IMR-90 (cell line): ENCODE measurements at regions not wholly inside any gene's neighbourhood (a gene's known extent, or its start where the extent isn't known, plus 50 kb on each side); places are given as distances from the start of the nearest gene placed in this dataset.

Experiments used
- ATAC-seq: fragments of 200-7000 bp; cut with Tn5 transposase; 2 replicates; pipeline ENCODE4 v1.9.1; 2020; ENCODE audit warnings: low read depth, mild to moderate bottlenecking, moderate library complexity
- BruUV-seq: library from RNA; stranded (reverse); fragments of 400-500 nt; replicated peaks from 2 replicates; lab custom pipeline; 2021; lab: Mats Ljungman, UMichigan
- CTCF ChIA-PET: fragments of 300-600 bp; formaldehyde crosslinking; extraction: SDS; loops from one replicate; lab custom pipeline; 2021; ENCODE audit warnings: antibody characterized with exemption; lab: Yijun Ruan, JAX
- POLR2A ChIA-PET: fragments of 300-600 bp; sonication (Branson Sonifier 250); formaldehyde crosslinking; loops from one replicate; lab custom pipeline; 2022; ENCODE audit warnings: antibody characterized with exemption; ENCODE audit not compliant: unreplicated experiment; lab: Charles Lee
- DNase-seq: peaks from one replicate; pipeline ENCODE4 v3.0.0; 2013
- H2AFZ ChIP-seq: replicated peaks from 2 replicates; pipeline ENCODE3; 2013; ENCODE audit warnings: low read length, mild to moderate bottlenecking; ENCODE audit not compliant: poor library complexity
- H2AK5ac ChIP-seq: 2 replicates; pipeline ENCODE4 v1.6.1; 2013; ENCODE audit warnings: low read depth, low read length, inconsistent platforms
- H2AK9ac ChIP-seq: replicated peaks from 2 replicates; pipeline ENCODE3; 2013; ENCODE audit warnings: mild to moderate bottlenecking, low read depth, low read length, moderate library complexity; ENCODE audit not compliant: poor library complexity
- H2BK120ac ChIP-seq: 2 replicates; pipeline ENCODE4 v1.6.1; 2013; ENCODE audit warnings: low read depth, low read length, inconsistent platforms
- H2BK15ac ChIP-seq: 3 replicates; pipeline ENCODE4 v1.6.1; 2013; ENCODE audit warnings: low read depth, low read length, inconsistent platforms
- H2BK20ac ChIP-seq: 2 replicates; pipeline ENCODE4 v1.6.1; 2013; ENCODE audit warnings: low read depth, mild to moderate bottlenecking, inconsistent platforms, low read length, moderate library complexity
- H2BK5ac ChIP-seq: 2 replicates; pipeline ENCODE4 v1.6.1; 2013; ENCODE audit warnings: mild to moderate bottlenecking, low read depth, low read length, inconsistent platforms; ENCODE audit not compliant: poor library complexity, severe bottlenecking
- H3K14ac ChIP-seq: replicated peaks from 2 replicates; pipeline ENCODE4 v1.6.1; 2013; ENCODE audit warnings: low read depth, low read length, inconsistent platforms
- H3K18ac ChIP-seq: 2 replicates; pipeline ENCODE4 v1.6.1; 2013; ENCODE audit warnings: low read depth, low read length, control low read depth
- H3K23ac ChIP-seq: 2 replicates; pipeline ENCODE4 v1.6.1; 2013; ENCODE audit warnings: low read depth, low read length, inconsistent platforms
- H3K27ac ChIP-seq: 2 replicates; pipeline ENCODE4 v1.5.1; 2013; ENCODE audit warnings: mild to moderate bottlenecking, control low read depth, low read length; ENCODE audit not compliant: insufficient read depth
- H3K27me3 ChIP-seq: 2 replicates; pipeline ENCODE4 v1.6.1; 2013; ENCODE audit warnings: low read length; ENCODE audit not compliant: control insufficient read depth, insufficient read depth
- H3K36me3 ChIP-seq: 2 replicates; pipeline ENCODE4 v1.6.1; 2013; ENCODE audit warnings: low read length, mixed read lengths; ENCODE audit not compliant: control insufficient read depth, insufficient read depth
- H3K4ac ChIP-seq: 2 replicates; pipeline ENCODE4 v1.6.1; 2013; ENCODE audit warnings: low read depth, low read length, inconsistent platforms
- H3K4me1 ChIP-seq: 2 replicates; pipeline ENCODE4 v1.6.1; 2013; ENCODE audit warnings: low read length, mixed read lengths; ENCODE audit not compliant: control insufficient read depth, insufficient read depth
- H3K4me2 ChIP-seq: 2 replicates; pipeline ENCODE4 v1.6.1; 2013; ENCODE audit warnings: low read depth, mild to moderate bottlenecking, control low read depth, low read length, moderate library complexity
- H3K4me3 ChIP-seq: 2 replicates; pipeline ENCODE4 v1.5.1; 2013; ENCODE audit warnings: low read depth, mild to moderate bottlenecking, control low read depth, low read length, moderate library complexity; ENCODE audit not compliant: insufficient read depth
- H3K56ac ChIP-seq: 2 replicates; pipeline ENCODE4 v1.6.1; 2013; ENCODE audit warnings: low read length, inconsistent platforms; ENCODE audit not compliant: insufficient read depth; ENCODE audit errors: extremely low read depth
- H3K79me1 ChIP-seq, 2 experiments: 2 replicates each; pipeline ENCODE4 v1.6.1; 2013; ENCODE audit warnings: low read length in 2 of 2, inconsistent platforms in 1 of 2, low read depth in 1 of 2
- H3K9ac ChIP-seq: 2 replicates; pipeline ENCODE4 v1.6.1; 2013; ENCODE audit warnings: low read depth, low read length, control low read depth
- H3K9me1 ChIP-seq: 2 replicates; pipeline ENCODE4 v1.6.1; 2013; ENCODE audit warnings: low read length, inconsistent platforms; ENCODE audit not compliant: insufficient read depth
- H3K9me3 ChIP-seq: 2 replicates; pipeline ENCODE4 v1.6.1; 2013; ENCODE audit warnings: low read length; ENCODE audit not compliant: control insufficient read depth, insufficient read depth
- H4K20me1 ChIP-seq: 2 replicates; pipeline ENCODE4 v1.6.1; 2013; ENCODE audit warnings: low read length, inconsistent platforms; ENCODE audit not compliant: insufficient read depth
- H4K5ac ChIP-seq: 2 replicates; pipeline ENCODE4 v1.6.1; 2013; ENCODE audit warnings: mild to moderate bottlenecking, low read depth, low read length, control low read depth
- H4K8ac ChIP-seq, 2 experiments: 2 replicates each; pipeline ENCODE4 v1.6.1; 2013; ENCODE audit warnings: low read depth in 2 of 2, low read length in 2 of 2, control low read depth in 1 of 2, inconsistent platforms in 1 of 2
- H4K91ac ChIP-seq: 2 replicates; pipeline ENCODE4 v1.6.1; 2013; ENCODE audit warnings: low read depth, low read length, inconsistent platforms; ENCODE audit not compliant: insufficient read depth
- BHLHE40 ChIP-seq: fragments of 150-350 bp; IDR thresholded peaks from 2 replicates; pipeline ENCODE4 v1.6.1; 2016; ENCODE audit warnings: mild to moderate bottlenecking, low read depth, low read length
- CEBPB ChIP-seq: IDR thresholded peaks from 2 replicates; pipeline ENCODE4 v1.6.1; 2012; ENCODE audit warnings: low read depth, low read length, improper control_type of control experiment
- CHD1 ChIP-seq: IDR thresholded peaks from 2 replicates; pipeline ENCODE4 v1.6.1; 2012; ENCODE audit warnings: low read depth, low read length, improper control_type of control experiment
- CTCF ChIP-seq: conservative IDR thresholded peaks from 2 replicates; pipeline ENCODE4 v1.5.1; 2012; ENCODE audit warnings: mild to moderate bottlenecking, low read depth, low read length, improper control_type of control experiment
- FOS ChIP-seq: fragments of 150-350 bp; IDR thresholded peaks from 2 replicates; pipeline ENCODE4 v1.6.1; 2016; ENCODE audit warnings: low read depth, low read length
- MAFK ChIP-seq: IDR thresholded peaks from 2 replicates; pipeline ENCODE4 v1.6.1; 2012; ENCODE audit warnings: low read depth, low read length, improper control_type of control experiment
- MAZ ChIP-seq: IDR thresholded peaks from 2 replicates; pipeline ENCODE4 v1.6.1; 2012; ENCODE audit warnings: low read depth, mild to moderate bottlenecking, low read length, improper control_type of control experiment, moderate library complexity, borderline replicate concordance
- MXI1 ChIP-seq: IDR thresholded peaks from 2 replicates; pipeline ENCODE4 v1.6.1; 2012; ENCODE audit warnings: low read depth, mild to moderate bottlenecking, low read length, moderate library complexity, borderline replicate concordance
- NFE2L2 ChIP-seq: fragments of 150-350 bp; IDR thresholded peaks from 2 replicates; pipeline ENCODE4 v1.6.1; 2016; ENCODE audit warnings: low read depth, mild to moderate bottlenecking, low read length
- POLR2A ChIP-seq: IDR thresholded peaks from 2 replicates; pipeline ENCODE4 v1.6.1; 2012; ENCODE audit warnings: mild to moderate bottlenecking, low read depth, low read length
- RAD21 ChIP-seq: IDR thresholded peaks from 2 replicates; pipeline ENCODE4 v1.6.1; 2012; ENCODE audit warnings: low read length, improper control_type of control experiment
- RCOR1 ChIP-seq: IDR thresholded peaks from 2 replicates; pipeline ENCODE4 v1.6.1; 2012; ENCODE audit warnings: mild to moderate bottlenecking, low read length, improper control_type of control experiment; ENCODE audit not compliant: insufficient replicate concordance
- RFX5 ChIP-seq: IDR thresholded peaks from 2 replicates; pipeline ENCODE4 v1.8.0; 2012; ENCODE audit warnings: low read depth, mild to moderate bottlenecking, low read length, moderate library complexity
- SMC3 ChIP-seq: fragments of 150-350 bp; IDR thresholded peaks from 2 replicates; pipeline ENCODE4 v1.6.1; 2016; ENCODE audit warnings: low read depth, mild to moderate bottlenecking, antibody characterized with exemption, low read length, moderate library complexity
- USF2 ChIP-seq: fragments of 150-350 bp; IDR thresholded peaks from 2 replicates; pipeline ENCODE4 v1.6.1; 2017; ENCODE audit warnings: mild to moderate bottlenecking, antibody characterized with exemption, low read length, low read depth
- WGBS, 2 experiments: methylation state at CpG; one replicate each; pipeline versions ENCODE4 v1.1.5 to v1.1.7; 2013; ENCODE audit warnings: missing lambda C conversion rate in 2 of 2; ENCODE audit not compliant: insufficient read length in 1 of 2; ENCODE audit errors: extremely low coverage in 2 of 2; 5-methylcytosine and 5-hydroxymethylcytosine counted together
- dilution Hi-C: fragments of 300-500 bp; cut with HindIII; formaldehyde crosslinking; loops from one replicate; pipeline ENCODE4 v1.14.3; 2018; ENCODE audit warnings: low sequenced_read_pairs; ENCODE audit not compliant: unreplicated experiment
- in situ Hi-C: fragments of 300-500 bp; cut with MboI; formaldehyde crosslinking; loops from 3 replicates; pipeline ENCODE4 v1.14.3; 2019; ENCODE audit warnings: low sequenced_read_pairs, inconsistent platforms, mixed read lengths
- intact Hi-C: fragments of 100-400 bp; cut with micrococcal nuclease; formaldehyde crosslinking; loops from 2 replicates; pipeline ENCODE4 v1.10.0; 2022
- TF ChIP-seq, protein P1 (sequence below): fragments of 150-350 bp; IDR thresholded peaks from 2 replicates; pipeline ENCODE4 v1.6.1; 2016; ENCODE audit warnings: low read depth, mild to moderate bottlenecking, low read length, moderate library complexity, borderline replicate concordance

DNA sequence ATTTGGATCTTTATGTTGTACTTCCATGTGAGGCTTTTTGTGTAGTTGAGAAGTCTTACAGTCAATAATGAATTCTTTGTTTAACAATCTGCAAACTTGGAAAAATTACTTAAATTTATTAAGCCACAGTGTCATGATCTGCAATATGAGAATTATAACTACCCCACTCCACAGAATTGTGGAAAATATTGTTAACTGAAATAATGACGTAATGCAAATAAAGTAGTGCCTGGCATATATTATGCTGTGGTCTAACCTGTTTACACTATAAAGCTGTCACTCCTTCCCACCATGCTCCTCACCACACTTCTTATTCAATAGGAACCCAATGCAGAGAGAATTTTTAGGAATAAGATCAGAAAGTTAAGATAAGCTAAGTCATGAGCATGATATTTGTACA, 632.1 kb upstream of the GALNTL6 start:
- Histone ChIP-seq H4K5ac (no peak overlapping the region), H3K9me1 (no peaks in the 10 kb centered on the region), H3K4me1 (no peaks in the 10 kb centered on the region), H3K27me3 (no peaks in the 10 kb centered on the region), H2AK5ac (no peak overlapping the region), H2AFZ (no peak overlapping the region), H2BK5ac (no peak overlapping the region), H3K18ac (no peak overlapping the region), H2BK120ac (no peak overlapping the region), H3K23ac (no peak overlapping the region), H2BK20ac (no peak overlapping the region), H3K79me1 (no peaks in the 10 kb centered on the region), H4K20me1 (no peaks in the 10 kb centered on the region), H3K9me3 (no peaks in the 10 kb centered on the region), H4K91ac (no peak overlapping the region), H3K4me2 (no peak overlapping the region), H3K4me3 (no peak overlapping the region), H3K4ac (no peak overlapping the region), H4K8ac (no peak overlapping the region), H3K14ac (no peak overlapping the region), H3K36me3 (no peaks in the 10 kb centered on the region), H2AK9ac (no peak overlapping the region), H3K27ac (no peak overlapping the region), H2BK15ac (no peak overlapping the region), H3K56ac (no peak overlapping the region), H3K9ac (no peak overlapping the region)
- WGBS, 2 experiments: no CpG with 5 or more reads among the region's 1 CpG
- intact Hi-C loops: no loop called here
- TF ChIP-seq NFE2L2: no peak
- TF ChIP-seq MAZ: no peak
- TF ChIP-seq CEBPB: no peak
- TF ChIP-seq CTCF: no peak
- TF ChIP-seq SMC3: no peak
- no peak for TF ChIP-seq BHLHE40
- TF ChIP-seq MXI1: no peak
- TF ChIP-seq MAFK: no peak
- TF ChIP-seq RFX5: no peak
- TF ChIP-seq POLR2A: no peak
- no peak for TF ChIP-seq FOS
- TF ChIP-seq USF2: no peak
- TF ChIP-seq, protein P1, sequence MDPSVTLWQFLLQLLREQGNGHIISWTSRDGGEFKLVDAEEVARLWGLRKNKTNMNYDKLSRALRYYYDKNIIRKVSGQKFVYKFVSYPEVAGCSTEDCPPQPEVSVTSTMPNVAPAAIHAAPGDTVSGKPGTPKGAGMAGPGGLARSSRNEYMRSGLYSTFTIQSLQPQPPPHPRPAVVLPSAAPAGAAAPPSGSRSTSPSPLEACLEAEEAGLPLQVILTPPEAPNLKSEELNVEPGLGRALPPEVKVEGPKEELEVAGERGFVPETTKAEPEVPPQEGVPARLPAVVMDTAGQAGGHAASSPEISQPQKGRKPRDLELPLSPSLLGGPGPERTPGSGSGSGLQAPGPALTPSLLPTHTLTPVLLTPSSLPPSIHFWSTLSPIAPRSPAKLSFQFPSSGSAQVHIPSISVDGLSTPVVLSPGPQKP: no peak
- no peak for TF ChIP-seq RAD21
- TF ChIP-seq CHD1: no peak
- no peak for TF ChIP-seq RCOR1
- ATAC-seq: no peak
- DNase-seq: no peak
- no TSS peak for BruUV-seq
- CTCF ChIA-PET: no interaction called here
- in situ Hi-C loops: no loop called here
- dilution Hi-C loops: no loop called here
- POLR2A ChIA-PET: no interaction called here
